ENCODE measurements at regions not wholly inside any gene's neighbourhood (a gene's known extent, or its start where the extent isn't known, plus 50 kb on each side); places are given as distances from the start of the nearest gene placed in this dataset.

- Histone ChIP-seq H3K36me3 (no peaks in the 10 kb centered on the region), H3K9me3 (no peaks in the 10 kb centered on the region), H3K27ac (no peak overlapping the region), H3K27me3 (replicated peaks; ENCODE audit: insufficient read depth) (no peaks in the 10 kb centered on the region), H3K4me1 (ENCODE audit: control insufficient read depth in 1 of 2, low read depth in 2 of 2) (no peaks in the 10 kb centered on the region), H3K4me3 (no peak overlapping the region)
- TF ChIP-seq CTCF (IDR thresholded peaks at IDR 0.05) = no peak
- DNase-seq (ENCODE audit: low spot score) (no peak), ATAC-seq (ENCODE audit: insufficient number of reproducible peaks, low FRiP score, low read depth) (no peak)
Observed at GRCh38 chr14:65211341-65211987, 109.1 kb upstream of the MAX start.

- no peaks in the 10 kb centered on the region for H3K27me3 ChIP-seq (replicated peaks; ENCODE audit: insufficient read depth)
- no peak for DNase-seq (ENCODE audit: low spot score)
Observed at GRCh38 chr14:65213316-65213715, 111.0 kb upstream of the MAX start.

DNA sequence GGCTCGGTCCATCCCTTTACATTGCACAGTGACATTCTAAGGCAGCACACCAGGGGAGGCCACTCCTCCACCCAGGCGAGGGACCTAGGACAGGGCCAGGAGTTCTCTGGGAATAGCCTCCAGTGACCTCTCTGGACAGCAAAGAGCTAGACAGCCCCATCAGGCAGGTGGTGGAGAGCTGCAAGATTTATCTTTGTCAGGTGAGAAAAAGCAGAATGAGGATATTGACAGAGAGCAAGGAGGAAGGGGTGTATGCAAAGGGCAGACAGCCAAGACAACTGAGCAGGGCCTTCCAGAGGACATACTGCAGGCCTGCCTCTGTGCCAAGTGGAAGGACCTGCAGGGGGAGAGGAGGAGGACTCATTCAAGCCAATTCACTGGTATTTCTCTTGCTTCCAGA lies 112.4 kb upstream of the MAX start:
- Histone ChIP-seq H3K9me3 (no peaks in the 10 kb centered on the region), H3K36me3 (no peaks in the 10 kb centered on the region), H3K27me3 (replicated peaks; ENCODE audit: insufficient read depth) (no peaks in the 10 kb centered on the region), H3K4me1 (ENCODE audit: control insufficient read depth in 1 of 2, low read depth in 2 of 2) (no peaks in the 10 kb centered on the region), H3K27ac (no peak overlapping the region), H3K4me3 (no peak overlapping the region)
- no peak for ATAC-seq (ENCODE audit: insufficient number of reproducible peaks, low FRiP score, low read depth)
- TF ChIP-seq CTCF (IDR thresholded peaks at IDR 0.05) = no peak
- no peak for DNase-seq (ENCODE audit: low spot score)

More at GRCh38 chr14:65213316-65213715, 111.0 kb upstream of the MAX start:
- no peaks in the 10 kb centered on the region for H3K36me3 ChIP-seq
- H3K4me1 ChIP-seq (ENCODE audit: control insufficient read depth in 1 of 2, low read depth in 2 of 2) = no peaks in the 10 kb centered on the region
- ATAC-seq (ENCODE audit: insufficient number of reproducible peaks, low FRiP score, low read depth) = no peak
- H3K9me3 ChIP-seq = no peaks in the 10 kb centered on the region
- no peak overlapping the region for H3K4me3 ChIP-seq
- TF ChIP-seq CTCF (IDR thresholded peaks at IDR 0.05) = no peak
- H3K27ac ChIP-seq = no peak overlapping the region

- TF ChIP-seq CTCF (IDR thresholded peaks at IDR 0.05) = no peak
- H3K36me3 ChIP-seq = no peaks in the 10 kb centered on the region
- ATAC-seq (ENCODE audit: insufficient number of reproducible peaks, low FRiP score, low read depth) (no peak), DNase-seq (ENCODE audit: low spot score) (no peak)
- no peak overlapping the region for H3K4me3 ChIP-seq
- H3K9me3 ChIP-seq = no peaks in the 10 kb centered on the region
- no peaks in the 10 kb centered on the region for H3K4me1 ChIP-seq (ENCODE audit: control insufficient read depth in 1 of 2, low read depth in 2 of 2)
- no peak overlapping the region for H3K27ac ChIP-seq
- no peaks in the 10 kb centered on the region for H3K27me3 ChIP-seq (replicated peaks; ENCODE audit: insufficient read depth)
Observed at GRCh38 chr14:65219353-65219752, 117.0 kb upstream of the MAX start.

DNA sequence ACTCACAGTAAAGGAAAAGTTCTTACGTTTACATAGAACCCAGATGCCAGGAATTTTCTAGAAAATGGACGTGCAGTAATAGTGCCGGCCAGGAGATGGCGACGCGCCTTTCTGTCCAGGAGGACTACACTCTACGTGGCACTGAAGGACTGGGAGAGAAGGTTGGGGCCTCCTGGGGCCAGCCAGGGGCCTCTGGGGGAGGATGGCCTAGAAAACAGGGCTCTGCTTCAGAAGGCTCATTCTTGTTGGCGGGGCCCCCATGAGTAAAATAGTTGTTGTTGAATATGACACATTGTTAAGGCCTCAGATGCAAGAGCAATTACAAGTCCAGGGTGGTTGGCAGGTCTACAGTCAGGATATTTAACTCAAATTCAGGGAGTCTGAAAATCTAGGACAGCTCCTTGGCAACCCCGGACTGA lies 120.1 kb upstream of the MAX start:
- no peak overlapping the region for H3K27ac ChIP-seq
- H3K27me3 ChIP-seq (replicated peaks; ENCODE audit: insufficient read depth) = no peaks in the 10 kb centered on the region
- no peak overlapping the region for H3K4me3 ChIP-seq
- H3K4me1 ChIP-seq (ENCODE audit: control insufficient read depth in 1 of 2, low read depth in 2 of 2) = peaks cover 0 to 3% of the 10 kb centered on the region in 2 donors
- DNase-seq (ENCODE audit: low spot score) = no peak
- no peak for ATAC-seq (ENCODE audit: insufficient number of reproducible peaks, low FRiP score, low read depth)
- peak; percentile 39 for TF ChIP-seq CTCF (IDR thresholded peaks at IDR 0.05)
- H3K36me3 ChIP-seq = no peaks in the 10 kb centered on the region
- H3K9me3 ChIP-seq = no peaks in the 10 kb centered on the region
